Effector CD8-positive, alpha-beta T cell (primary cell): ENCODE measurements at regions not wholly inside any gene's neighbourhood (a gene's known extent, or its start where the extent isn't known, plus 50 kb on each side); places are given as distances from the start of the nearest gene placed in this dataset.

ENCODE experiments used
- DNase-seq: peaks from one replicate; lab custom pipeline; 2025; lab: John Stamatoyannopoulos, UW

DNA sequence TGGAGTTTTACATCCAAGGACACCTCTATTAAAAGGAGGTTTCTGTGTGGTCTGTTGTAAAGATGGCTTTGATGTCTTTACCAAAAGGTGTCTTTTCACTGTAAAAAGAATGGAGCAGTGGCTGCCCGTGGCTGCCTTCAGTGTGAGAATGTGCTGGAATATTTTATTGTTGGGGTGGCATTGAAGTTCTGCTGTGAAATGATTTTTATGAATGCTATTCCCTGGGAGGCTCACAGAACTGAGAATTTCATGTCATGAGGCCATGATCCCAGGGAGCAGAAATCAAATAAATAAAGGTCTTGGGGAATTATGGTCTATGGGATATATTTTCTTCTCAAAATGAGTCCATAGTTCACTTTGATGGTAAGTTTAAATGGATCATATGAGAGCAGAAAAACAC is 425.2 kb upstream of the ZNF608 start:
- DNase-seq, result no peak

DNA sequence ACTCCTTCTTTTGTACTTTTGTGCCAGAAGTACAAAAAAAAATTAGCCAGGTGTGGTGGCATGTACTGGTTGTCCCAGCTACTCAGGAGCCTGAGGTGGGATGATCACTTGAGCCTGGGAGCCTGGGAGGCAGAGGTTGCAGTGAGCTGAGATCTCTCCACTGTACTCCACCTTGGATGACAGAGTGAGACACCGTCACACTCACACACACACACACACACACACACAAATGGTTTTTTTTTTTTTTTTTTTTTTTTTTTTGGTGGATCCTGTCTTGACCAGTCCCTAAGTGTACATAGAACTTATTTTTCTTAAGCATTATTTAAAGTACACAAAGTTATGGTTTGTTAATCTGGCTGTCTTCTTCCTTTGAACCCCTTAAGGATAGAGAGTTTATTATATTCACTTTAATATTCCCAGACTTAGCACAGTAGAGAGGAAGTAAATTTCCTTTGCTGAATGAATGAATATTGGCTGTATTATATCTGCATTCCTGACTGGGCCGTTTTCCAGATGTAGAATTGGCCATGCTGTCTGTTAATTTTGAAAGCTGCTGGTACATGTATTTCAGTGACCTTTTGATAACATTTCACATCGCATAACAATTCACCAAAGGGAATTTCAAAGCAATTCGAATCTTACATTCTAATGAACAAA is 429.0 kb upstream of the ZNF608 start:
- no peak for DNase-seq

DNA sequence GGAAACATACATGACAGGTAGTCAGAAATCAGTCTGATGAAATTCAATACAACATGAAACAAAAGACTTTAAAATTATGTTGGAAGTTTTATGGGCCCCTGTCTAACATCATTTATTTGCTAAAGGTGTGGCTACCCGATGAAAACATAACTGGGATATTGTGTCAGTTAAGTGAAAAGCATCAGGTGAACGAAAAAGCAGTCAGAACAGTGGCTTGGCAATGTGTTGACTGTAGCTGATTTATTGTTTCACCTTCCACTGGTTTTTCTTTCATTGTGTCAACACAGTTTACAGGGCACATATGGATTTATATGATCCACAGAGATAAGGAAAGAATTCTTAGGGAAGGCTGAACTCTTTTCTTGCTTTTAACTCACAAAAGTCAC is 429.6 kb upstream of the ZNF608 start:
- DNase-seq, result no peak

DNA sequence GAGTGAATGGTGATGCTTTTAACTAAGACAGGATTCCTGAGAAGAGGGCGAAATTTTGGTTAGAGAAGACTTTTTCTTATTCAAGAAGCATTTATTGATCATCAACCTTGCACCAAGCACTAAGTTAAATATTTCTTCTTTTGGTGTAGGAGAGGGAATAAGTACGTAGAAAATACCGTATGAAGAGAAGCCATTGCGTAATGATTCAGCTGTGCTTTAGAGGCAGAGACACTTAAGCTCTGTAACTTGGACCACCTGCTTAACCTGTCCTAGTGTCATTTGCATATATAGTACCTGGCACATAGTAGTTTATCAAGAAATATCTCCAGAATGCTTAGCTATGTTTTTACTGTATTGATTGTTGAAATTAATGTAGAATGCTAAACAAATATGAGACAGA is 430.9 kb upstream of the ZNF608 start:
- no peak for DNase-seq

DNA sequence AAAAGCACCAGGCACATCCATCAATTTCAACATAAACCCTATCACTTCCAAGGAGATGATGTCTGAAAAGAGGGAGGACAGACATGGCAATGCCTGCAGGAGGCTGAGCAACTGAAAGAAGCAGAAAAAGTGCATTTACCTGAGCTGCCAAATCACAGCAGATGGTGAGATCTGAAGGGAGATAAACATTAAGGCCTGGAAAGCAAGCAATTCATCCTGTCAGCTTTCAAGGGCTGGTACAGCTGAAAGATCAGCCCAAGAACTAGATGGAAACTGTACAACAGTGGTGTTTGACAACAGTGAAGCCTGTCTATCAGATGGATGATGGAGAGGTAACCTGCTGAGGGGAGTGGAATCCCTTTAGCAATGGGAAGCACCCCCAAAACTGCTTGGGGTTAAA is 433.2 kb upstream of the ZNF608 start:
- no peak for DNase-seq

DNA sequence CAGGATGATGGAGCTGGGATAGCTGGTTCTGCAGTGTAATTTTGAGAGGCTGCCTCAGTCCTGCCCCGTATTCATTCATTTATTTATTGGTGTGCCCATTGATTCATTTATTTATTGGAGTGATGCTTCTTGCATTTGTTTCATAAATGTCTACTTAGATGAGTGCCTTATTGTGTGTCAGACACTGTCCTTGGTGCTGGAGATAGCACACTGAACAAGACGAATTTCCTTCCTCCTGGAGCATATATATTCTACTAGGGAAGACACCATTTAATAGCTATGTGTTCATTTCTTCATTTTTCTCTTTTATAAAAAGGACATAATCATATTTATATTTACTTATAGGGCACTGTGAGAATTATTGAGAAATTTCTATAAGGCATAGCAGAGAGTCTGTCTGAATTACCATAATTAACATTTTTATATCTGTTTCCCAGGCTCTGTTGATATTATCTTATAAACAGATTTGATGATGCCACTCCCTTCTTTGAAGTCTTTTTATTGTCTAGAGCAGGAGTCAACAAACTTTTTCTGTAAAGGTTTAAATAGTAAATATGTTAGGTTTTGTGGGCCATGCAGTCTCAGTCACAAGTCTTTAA is 433.9 kb upstream of the ZNF608 start:
- no peak for DNase-seq

DNA sequence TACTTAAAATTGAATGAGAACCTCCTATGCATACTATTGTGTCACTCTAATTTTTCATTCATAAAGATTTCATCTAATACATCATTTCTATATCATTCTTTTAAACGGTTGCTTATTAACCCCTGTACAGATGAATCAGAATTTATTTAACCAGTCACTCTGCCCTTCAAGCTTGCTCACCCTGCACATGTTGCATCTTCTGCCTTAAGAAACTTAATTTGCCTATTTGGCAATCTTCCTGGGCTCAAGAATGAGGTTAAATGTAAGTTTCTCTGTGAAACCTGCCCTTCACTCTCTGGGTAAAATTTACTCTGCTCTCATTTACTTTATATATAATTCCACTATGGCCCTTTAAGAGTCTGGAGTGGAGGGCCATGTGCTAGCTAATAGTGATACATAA is 434.7 kb upstream of the ZNF608 start:
- DNase-seq, result no peak

DNA sequence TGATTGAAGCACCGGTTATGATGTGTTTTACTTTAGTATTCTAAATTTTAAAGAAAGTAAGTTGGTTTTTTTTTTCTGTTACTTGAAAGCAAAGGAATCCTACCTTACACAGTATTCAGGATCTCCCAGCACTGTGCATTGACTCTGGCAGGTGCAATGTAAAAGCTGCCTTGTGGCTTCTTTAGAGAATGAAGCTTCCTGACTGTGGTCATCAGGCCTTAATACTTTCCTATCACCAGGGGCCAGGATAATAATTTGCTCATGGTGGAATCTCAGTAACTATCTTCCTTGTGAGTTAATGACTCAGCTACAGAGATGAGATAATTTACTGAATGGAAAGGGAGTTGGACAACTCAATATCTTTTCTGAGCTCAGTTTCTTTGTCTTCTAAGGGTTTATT is 435.5 kb upstream of the ZNF608 start:
- DNase-seq, result no peak

DNA sequence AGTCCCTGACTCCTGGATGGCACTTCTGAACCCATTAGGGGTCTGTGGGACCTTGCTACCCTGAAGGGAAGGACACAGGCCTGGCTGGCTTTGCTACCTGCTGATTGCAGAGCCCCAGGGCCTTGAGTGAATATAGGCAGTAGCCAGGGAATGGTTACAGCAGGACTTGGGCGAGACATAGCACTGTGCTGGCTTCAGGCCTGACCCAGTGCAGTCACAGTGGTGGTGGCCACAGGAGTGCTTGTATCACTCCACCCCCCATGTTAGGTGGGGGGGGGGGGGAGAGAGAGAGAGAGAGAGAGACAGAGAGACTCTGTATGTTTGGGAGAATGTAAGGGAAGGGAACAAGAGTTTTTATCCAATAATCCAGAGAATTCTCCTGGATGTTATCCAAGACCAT is 439.3 kb upstream of the ZNF608 start:
- no peak for DNase-seq

DNA sequence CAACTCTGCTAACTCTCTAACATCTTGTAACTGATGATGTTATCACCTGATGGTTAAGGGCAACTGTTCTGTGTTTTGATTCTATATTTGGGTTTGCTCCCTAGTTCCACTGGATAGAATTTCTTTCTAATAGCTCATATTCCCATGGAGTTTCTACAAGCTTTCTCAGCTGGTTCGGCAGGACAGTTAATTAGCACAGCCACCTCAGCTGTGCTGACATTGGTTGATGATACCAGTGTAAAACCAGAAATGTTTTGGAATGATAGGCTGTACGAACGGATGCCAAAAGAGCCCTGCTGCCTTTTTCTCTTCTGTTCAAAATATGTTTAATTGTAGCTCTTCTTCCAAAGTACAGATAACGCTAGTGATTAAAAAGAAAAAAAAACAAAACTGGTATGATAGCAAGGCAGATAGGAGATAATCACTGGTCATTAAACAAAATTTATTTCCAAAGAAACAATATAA is 440.5 kb upstream of the ZNF608 start:
- DNase-seq, result no peak

DNA sequence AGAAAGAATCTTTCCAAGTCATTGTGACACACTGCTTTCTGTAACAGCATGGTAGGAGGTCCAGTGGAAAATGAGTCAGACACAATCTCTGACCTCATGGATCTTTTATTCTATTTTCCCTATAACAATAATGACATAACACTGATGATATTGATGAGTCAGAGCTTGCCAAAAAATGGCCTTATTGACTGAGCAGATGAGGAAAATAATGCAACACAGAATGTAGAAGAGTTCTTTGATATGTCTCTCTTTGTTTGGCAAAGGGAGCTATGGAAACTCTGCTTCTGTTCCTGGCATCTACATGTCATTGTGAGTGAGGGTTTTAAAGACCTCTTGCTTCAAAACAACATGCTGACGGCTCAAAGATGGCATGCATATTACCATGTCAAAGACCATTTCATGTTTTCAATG is 443.1 kb upstream of the ZNF608 start:
- DNase-seq, result no peak

DNA sequence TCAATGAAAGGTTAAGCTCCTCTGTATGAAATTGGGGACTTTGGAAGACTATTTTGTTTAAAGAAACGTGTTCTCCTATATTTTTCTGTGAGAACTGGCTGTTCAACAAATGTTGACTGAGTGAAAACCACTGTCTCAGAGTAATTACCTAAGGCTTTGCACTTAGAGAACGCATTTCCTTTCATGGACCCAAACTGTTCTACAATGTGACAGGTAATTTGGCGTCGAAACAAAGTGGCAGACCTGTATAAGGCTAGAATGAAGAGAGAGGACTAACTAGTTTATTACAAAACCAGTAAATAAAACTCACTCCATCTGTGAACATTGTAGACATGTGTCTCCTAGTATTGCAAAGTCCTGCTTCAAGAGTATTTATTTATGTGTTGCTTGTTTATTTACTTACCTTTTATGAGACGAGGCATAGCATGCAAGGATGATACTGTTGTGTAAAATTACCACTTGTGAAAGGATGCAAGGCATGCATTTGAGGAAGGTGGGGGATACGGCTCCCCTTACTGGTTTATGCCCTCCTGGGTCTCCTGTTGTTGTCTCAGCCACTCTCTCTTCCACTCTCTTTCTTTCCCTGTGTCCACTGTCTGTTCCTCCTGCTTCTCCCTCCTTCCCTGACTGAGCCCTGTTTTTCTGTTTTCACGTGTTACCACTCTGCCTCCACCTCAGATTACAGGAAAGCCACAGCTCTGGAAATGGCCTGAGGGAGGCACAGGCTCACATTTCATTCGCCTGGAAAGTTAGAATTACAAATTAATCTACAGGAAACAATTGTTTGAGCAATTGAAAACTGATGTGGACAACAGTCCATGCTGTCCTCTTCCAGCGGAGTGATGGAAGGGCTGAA is 444.0 kb upstream of the ZNF608 start:
- no peak for DNase-seq

DNA sequence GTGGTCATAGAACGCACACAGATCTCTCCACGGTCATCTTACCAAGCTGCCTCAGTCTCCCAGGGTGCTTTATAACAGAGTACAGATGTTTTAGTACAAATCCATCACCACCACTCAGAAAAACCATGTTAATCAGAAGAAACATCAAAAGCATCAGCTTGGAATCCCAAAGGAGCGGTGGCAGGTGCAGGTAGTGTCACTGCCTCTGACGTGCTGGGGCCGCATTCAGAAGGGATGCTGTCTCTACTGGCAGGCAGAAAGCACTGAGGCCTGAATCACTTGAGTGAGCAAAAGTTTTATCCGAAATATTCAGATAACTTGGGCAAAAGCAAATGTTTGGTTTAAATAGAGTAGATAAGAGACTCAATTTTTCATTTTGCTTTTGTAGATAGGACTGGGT is 448.4 kb upstream of the ZNF608 start:
- no peak for DNase-seq

DNA sequence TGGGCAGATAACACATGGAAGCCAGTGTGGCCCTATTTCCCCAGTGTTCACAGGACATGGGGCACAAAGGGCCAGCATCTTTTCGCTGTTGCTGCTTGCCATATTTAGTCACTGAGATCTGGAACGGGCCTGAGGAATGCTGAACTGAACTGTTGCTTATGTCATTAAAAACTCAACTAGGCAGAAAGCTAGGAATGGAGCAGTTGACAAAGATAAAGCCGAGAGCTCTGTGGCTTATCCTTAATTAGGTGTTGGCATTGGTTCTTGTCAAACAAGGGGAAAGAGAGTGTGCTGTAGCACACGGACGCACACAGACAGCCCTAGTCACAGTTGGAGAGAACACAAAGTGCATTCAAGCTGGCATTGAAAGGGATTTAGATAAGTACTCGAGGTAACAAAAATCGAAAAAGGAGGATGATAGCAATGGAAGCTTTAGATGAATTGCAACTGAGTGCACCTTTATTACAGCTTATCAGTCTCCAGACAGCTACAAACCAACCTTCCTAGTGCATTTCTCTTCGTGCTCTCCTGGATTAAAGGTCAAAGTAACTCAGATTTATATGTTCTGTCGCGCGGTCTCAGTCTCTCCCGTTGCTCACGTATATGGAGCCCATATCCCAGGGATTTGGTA is 450.2 kb upstream of the ZNF608 start:
- DNase-seq, result no peak

DNA sequence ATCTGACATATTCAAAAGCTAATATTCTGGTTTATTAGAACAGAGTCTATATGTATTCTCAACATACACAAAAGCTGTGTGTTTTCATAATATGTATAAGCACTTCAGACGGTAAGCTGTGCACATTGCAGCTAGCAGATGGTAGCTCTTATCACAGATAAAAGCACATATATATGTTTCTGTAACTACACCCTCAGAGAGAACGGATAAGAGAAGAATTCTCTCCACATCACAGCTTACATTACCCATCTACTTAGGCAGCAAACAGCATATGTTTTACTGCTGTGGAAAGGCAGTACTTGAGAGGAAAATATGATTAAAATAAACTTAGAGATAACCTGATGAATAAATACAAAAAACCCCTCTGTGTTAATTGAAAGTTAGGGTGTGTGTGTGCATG is 450.9 kb upstream of the ZNF608 start:
- no peak for DNase-seq

DNA sequence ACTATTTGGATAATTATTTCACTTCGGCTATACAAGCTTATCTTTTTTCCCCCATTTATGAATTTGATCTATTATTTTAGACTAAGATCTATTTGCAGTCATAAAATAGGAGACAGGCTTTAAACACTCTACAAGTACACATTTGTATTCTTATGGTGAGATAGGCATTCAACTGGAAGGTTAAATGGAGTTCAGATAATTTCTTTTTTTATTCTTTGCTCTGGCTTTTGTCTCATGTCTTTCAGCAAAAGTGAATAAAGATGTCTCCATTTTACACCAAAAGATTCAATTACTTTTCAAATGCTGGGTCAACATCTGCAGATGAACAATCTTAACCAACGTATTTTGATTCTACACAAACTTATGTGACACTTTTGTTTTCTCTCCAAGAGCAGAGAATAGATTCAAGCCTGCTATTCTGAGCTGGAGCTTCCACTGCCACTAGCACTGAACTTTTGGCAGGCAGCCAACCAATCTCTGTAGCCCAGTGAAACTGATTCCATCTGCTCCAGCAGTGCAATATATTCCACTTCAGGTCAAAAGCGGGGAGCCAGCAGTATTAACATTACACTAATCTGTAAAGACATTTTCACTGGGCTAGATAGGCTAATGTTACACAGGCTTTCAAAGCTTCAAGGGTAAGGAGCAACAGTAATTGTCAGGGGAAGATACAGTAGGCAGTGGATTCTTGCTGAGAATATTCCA is 452.0 kb upstream of the ZNF608 start:
- DNase-seq, result no peak

DNA sequence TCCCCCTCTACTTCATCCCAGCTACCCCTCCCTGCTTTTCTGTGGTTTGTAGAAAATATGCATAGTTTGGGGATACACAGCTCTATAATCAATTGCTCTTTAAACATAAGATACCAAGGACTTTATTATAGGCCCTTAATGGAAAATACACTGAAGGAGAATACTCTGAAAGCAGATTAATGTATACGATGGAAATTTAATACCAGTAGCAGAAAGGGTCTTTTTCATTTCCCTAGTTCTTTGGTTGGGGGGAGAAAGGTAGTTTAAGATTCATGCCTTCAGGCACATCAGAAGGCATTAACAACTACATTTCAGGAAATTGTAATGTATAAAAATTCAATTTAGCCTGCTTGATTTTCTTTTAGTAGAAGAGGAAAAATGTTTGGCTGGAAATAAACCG is 452.9 kb upstream of the ZNF608 start:
- no peak for DNase-seq

DNA sequence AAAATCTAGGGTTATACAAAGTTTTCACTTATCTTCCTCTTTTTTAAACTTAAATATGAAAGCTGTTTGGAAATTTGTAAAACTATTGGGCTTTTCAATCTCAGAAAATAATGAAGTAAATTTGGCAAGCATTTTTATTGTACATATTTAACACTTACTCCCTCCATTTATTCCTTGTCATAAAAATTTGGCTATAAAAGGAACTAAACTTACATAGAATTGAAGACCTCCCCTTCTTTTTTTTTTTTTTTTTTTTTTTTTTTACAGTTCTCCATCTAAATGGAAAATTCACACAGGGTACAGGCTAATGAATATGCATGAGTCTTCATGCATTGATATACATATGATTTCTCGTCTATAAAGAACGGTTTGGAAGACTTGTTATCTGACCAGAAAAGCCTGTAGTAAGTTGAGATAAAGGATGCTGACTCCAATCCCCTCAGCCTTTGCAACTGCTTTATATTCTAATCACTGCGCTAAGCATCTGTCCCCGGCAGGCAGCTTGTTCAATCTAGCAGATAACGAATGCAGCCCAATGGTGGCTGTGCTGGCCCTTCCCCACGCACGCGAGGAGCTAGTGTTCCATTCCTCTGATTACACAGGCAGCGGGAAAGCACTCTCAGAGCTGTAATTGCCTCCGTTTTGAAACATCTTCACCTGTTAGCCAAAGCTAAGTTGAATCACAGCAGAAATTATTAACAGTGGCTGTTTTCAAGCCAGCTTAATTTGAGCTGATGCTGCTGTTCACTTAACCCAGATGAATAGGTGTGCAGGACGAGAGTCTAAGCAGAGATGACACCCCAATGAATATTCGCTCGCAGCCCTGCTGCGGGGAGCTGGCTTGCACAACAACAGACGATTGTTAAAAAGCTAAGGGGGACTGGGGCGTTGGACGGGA is 453.8 kb upstream of the ZNF608 start:
- DNase-seq, result no peak

DNA sequence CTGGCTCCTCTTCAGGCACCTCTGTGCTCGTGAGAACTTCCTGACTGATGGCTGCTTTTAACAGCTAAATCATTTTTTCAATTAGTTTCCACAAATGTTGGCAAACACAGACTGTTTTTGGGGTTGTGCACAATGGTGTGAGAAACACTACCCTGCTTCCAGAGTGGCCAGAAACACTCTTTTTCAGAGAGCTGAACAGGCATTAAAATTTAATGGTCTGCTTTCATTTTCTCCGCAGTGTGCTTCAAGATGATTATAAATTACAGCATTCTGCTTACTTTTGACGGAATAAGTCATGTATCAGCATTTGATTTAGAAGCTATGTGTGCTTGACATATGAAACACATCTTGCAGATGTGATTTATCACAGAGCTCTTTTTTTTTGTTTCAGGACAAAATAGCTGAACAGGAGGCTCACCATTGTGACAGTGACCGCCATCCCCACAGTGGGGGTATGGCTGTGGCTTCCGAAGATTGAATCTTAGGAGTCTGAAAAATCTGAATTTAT is 454.5 kb upstream of the ZNF608 start:
- DNase-seq, result no peak

DNA sequence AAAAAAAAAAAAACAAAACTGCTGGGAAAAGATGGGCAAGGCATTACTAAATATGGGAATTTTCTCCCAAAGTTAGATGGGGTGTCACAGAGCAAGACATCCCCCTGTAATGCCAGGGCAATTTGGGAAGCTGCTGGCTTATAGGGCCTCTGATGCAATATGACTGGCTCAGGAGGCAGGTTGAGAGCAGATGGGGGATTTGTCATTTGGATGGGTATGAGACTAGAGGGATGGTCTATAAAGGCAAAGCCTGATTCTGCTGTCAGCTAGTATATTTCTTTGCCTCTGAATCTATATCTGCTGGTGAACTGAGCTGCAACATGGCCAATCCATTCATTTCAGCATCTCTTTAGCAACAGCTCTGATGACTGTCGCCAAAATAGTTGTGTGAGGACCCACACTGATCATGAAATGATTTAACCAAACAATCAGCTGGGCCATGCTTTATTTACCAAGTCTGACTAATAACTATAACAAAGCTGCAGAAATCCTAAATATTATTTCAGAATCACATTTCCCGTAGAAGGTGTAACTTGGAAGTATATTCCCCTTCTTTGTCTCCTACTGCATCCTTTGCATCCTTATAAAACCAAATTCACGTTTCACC is 455.1 kb upstream of the ZNF608 start:
- DNase-seq, result no peak
